NB4 (cell line): ENCODE measurements at regions not wholly inside any gene's neighbourhood (a gene's known extent, or its start where the extent isn't known, plus 50 kb on each side); places are given as distances from the start of the nearest gene placed in this dataset.

Experiments
- MAX ChIP-seq: IDR thresholded peaks from 2 replicates; pipeline ENCODE4 v1.6.1; 2011; ENCODE audit warnings: low read depth, low read length
- POLR2A ChIP-seq: IDR thresholded peaks from 2 replicates; pipeline ENCODE4 v1.6.1; 2011; ENCODE audit warnings: mild to moderate bottlenecking; ENCODE audit not compliant: insufficient read length; ENCODE audit errors: extremely low read depth
- TF ChIP-seq, protein P1 (sequence below): IDR thresholded peaks from one replicate; pipeline ENCODE4 v1.5.1; 2012; ENCODE audit warnings: low read depth, low read length

DNA sequence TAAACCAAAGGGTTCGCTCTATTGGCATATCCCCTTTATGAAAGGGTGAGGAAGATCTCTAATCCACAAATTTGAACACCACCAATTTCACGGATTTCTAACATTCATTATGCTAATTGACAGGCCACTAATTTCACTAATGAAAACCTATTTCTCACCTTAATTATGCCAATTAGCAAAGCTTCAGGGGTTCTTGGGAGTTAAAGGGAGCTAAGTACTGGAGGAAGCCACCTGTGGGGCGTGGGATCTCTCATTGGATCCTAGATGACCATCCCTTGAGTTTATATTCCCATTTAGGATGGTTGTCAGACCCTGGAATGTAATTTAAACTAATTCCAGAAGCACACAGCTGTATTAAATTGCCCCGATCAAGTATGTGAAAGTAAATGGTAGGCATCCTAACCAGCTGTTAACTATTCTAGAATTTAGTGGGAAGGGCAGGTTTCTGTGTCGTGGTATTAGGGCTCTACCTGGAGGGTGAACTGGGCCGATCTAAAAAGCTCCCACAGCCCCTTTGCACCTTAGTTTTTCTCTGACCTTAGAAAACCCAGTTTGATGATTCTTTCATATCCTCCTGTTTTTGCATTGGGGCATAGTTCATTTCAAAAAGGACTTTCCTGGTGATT is 77.1 kb downstream of the C9orf152 start:
- TF ChIP-seq, protein P1, sequence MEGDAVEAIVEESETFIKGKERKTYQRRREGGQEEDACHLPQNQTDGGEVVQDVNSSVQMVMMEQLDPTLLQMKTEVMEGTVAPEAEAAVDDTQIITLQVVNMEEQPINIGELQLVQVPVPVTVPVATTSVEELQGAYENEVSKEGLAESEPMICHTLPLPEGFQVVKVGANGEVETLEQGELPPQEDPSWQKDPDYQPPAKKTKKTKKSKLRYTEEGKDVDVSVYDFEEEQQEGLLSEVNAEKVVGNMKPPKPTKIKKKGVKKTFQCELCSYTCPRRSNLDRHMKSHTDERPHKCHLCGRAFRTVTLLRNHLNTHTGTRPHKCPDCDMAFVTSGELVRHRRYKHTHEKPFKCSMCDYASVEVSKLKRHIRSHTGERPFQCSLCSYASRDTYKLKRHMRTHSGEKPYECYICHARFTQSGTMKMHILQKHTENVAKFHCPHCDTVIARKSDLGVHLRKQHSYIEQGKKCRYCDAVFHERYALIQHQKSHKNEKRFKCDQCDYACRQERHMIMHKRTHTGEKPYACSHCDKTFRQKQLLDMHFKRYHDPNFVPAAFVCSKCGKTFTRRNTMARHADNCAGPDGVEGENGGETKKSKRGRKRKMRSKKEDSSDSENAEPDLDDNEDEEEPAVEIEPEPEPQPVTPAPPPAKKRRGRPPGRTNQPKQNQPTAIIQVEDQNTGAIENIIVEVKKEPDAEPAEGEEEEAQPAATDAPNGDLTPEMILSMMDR = no peak
- TF ChIP-seq POLR2A (no peak), MAX (no peak)
